Calu3 (cell line): ENCODE measurements at regions not wholly inside any gene's neighbourhood (a gene's known extent, or its start where the extent isn't known, plus 50 kb on each side); places are given as distances from the start of the nearest gene placed in this dataset.

ENCODE experiments used
- BruUV-seq: library from RNA; stranded (reverse); fragments of 400-500 nt; replicated peaks from 2 replicates; lab custom pipeline; 2021; lab: Mats Ljungman, UMichigan
- CTCF ChIA-PET: fragments of 300-600 bp; sonication (Branson Sonifier 250); formaldehyde crosslinking; loops from one replicate; lab custom pipeline; 2022; ENCODE audit warnings: antibody characterized with exemption; lab: Charles Lee
- DNase-seq: peaks from one replicate; pipeline ENCODE4 v3.0.0; 2022
- H3K27ac Mint-ChIP-seq: one replicate; pipeline ENCODE4 v1.8.0; 2022; ENCODE audit warnings: mixed read lengths; ENCODE audit not compliant: unreplicated experiment
- H3K27me3 Mint-ChIP-seq: one replicate; pipeline ENCODE4 v1.8.0; 2022; ENCODE audit warnings: mixed read lengths; ENCODE audit not compliant: unreplicated experiment
- H3K36me3 Mint-ChIP-seq: one replicate; pipeline ENCODE4 v1.8.0; 2022; ENCODE audit warnings: mild to moderate bottlenecking, moderate library complexity, mixed read lengths; ENCODE audit not compliant: insufficient read depth, unreplicated experiment
- H3K4me1 Mint-ChIP-seq: one replicate; pipeline ENCODE4 v1.8.0; 2022; ENCODE audit warnings: mild to moderate bottlenecking, low read depth, mixed read lengths; ENCODE audit not compliant: unreplicated experiment
- H3K4me3 Mint-ChIP-seq: one replicate; pipeline ENCODE4 v1.8.0; 2022; ENCODE audit warnings: mild to moderate bottlenecking, low read depth, moderate library complexity, mixed read lengths; ENCODE audit not compliant: unreplicated experiment
- H3K9me3 Mint-ChIP-seq: one replicate; pipeline ENCODE4 v1.8.0; 2022; ENCODE audit warnings: low read depth, mixed read lengths; ENCODE audit not compliant: unreplicated experiment
- intact Hi-C: fragments of 100-400 bp; cut with micrococcal nuclease; formaldehyde crosslinking; loops from one replicate; pipeline ENCODE4 v1.10.0; 2022; ENCODE audit not compliant: unreplicated experiment
- TF ChIP-seq, protein P1 (sequence below): fragments of 200-600 bp; IDR thresholded peaks from one replicate; pipeline ENCODE4 v1.8.0; 2022; ENCODE audit warnings: antibody characterized with exemption; ENCODE audit not compliant: unreplicated experiment

DNA sequence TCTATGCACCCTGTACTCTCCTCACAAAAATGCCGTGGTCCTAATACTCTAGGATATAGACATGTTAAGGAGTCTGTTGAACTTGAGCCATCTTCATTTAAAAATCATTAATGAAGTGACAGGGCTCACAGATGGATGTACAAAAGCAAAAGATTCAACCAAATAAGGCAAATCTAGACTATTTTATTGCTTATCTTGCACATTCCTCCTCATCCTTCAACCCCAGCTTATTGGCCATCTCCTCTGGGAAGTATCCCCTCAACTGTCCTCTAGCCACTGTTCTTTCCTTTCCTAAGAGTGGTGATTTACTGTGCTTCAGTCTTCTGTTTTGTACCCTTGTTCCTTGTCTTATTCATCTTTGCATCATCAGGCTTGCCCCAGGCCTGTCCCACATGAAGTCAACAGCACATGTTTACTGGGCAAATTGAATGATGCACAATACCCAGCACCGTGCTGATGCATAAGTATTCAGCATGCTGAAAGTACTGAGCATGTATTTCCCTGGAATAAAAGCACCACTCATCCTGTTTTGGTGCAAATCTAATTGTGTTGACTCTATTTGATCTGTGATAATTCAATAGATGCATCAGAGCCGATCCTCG is 287.3 kb upstream of the CLNK start:
- TF ChIP-seq, protein P1, sequence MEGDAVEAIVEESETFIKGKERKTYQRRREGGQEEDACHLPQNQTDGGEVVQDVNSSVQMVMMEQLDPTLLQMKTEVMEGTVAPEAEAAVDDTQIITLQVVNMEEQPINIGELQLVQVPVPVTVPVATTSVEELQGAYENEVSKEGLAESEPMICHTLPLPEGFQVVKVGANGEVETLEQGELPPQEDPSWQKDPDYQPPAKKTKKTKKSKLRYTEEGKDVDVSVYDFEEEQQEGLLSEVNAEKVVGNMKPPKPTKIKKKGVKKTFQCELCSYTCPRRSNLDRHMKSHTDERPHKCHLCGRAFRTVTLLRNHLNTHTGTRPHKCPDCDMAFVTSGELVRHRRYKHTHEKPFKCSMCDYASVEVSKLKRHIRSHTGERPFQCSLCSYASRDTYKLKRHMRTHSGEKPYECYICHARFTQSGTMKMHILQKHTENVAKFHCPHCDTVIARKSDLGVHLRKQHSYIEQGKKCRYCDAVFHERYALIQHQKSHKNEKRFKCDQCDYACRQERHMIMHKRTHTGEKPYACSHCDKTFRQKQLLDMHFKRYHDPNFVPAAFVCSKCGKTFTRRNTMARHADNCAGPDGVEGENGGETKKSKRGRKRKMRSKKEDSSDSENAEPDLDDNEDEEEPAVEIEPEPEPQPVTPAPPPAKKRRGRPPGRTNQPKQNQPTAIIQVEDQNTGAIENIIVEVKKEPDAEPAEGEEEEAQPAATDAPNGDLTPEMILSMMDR, result no peak
- no peaks in the 10 kb centered on the region for H3K36me3 Mint-ChIP-seq
- no peaks in the 10 kb centered on the region for H3K4me1 Mint-ChIP-seq
- H3K27me3 Mint-ChIP-seq, result peaks cover 31% of the 10 kb centered on the region
- intact Hi-C loops, result no loop called here
- CTCF ChIA-PET, result no interaction called here
- no peaks in the 10 kb centered on the region for H3K9me3 Mint-ChIP-seq
- no peak overlapping the region for H3K4me3 Mint-ChIP-seq
- no peak for DNase-seq
- H3K27ac Mint-ChIP-seq, result no peak overlapping the region
- BruUV-seq, result no TSS peak

DNA sequence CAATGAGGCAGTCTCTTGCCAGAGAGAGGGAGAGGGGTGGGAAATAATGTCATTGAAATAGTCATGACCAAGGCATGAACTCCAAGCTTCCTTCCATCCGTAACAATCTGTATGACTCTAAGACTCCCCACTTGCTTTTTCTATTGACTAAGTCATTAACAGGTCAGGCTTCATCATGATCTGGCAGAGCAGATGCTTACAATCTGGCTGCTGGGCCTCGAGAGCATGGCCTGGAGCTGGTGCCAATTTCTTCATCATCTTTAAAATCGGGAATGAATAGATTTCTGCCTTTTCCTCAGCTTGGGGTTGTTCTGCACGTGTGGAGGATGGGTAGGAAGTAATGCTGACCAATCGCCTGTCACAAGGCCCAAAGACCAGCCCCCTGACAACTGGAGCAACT is 280.6 kb upstream of the CLNK start:
- CTCF ChIA-PET, result no interaction called here
- Mint-ChIP-seq H3K4me3 (no peak overlapping the region), H3K9me3 (no peaks in the 10 kb centered on the region), H3K27me3 (peaks cover 14% of the 10 kb centered on the region), H3K27ac (no peak overlapping the region), H3K36me3 (no peaks in the 10 kb centered on the region), H3K4me1 (no peaks in the 10 kb centered on the region)
- no TSS peak for BruUV-seq
- no peak for DNase-seq
- TF ChIP-seq, protein P1, result no peak
- intact Hi-C loops, result no loop called here

DNA sequence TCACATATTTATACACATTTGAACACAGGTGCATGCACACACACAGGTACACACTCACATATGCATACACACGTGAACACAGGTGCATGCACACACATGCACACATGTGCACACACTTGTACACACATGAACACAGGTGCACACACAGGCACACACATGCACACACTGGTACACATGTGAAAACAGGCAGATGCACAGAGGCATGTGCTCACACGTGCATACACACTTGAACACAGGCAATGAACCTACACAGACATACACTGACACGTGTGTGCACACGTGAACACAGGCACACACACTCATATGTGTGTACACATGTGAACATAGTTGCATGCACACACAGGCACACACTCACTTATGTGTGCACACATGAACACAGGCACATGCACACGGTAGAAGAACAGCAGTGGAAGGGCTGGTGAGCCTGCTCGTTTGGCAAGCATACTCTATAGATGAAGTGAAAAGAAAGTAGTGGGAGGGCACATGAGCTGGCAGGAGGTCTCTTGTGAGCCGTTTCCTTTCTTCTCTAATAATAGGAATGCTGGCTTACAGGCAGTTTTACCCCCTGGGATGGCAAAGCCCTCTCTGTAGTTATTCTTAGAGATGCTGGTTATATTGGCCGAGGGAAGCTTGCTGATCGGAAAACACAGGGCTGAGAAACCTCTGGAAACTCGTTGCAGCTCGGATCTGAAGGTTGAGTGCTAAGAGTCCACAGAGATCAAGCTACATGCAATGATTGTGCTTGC is 279.6 kb upstream of the CLNK start:
- Mint-ChIP-seq H3K27ac (no peak overlapping the region), H3K36me3 (no peaks in the 10 kb centered on the region), H3K9me3 (no peaks in the 10 kb centered on the region), H3K27me3 (peaks cover 5% of the 10 kb centered on the region), H3K4me3 (no peak overlapping the region), H3K4me1 (no peaks in the 10 kb centered on the region)
- BruUV-seq, result no TSS peak
- no peak for DNase-seq
- TF ChIP-seq, protein P1, result no peak
- intact Hi-C loops, result no loop called here
- CTCF ChIA-PET, result no interaction called here

DNA sequence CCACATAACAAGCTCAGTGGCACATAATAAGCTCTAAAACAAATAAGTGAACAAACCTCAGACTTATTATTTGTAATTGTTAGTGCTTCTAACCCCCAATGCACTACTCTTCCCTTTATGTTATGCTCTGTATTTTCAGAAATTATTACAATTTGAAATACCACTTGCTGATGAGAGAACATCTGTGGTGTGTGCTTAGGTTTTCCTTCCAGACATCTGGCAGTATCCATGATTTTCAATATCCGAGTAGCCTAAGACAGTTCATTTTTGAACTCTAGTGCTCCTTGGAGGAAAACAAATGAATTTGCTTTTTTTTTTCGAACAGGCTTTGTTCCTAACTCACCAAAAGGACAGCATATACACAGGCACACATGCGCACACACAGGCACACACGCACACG is 278.7 kb upstream of the CLNK start:
- intact Hi-C loops, result no loop called here

More for the DNA sequence above, 278.7 kb upstream of the CLNK start:
- H3K27ac Mint-ChIP-seq, result no peak overlapping the region
- no peak overlapping the region for H3K4me3 Mint-ChIP-seq
- H3K9me3 Mint-ChIP-seq, result no peaks in the 10 kb centered on the region
- no peaks in the 10 kb centered on the region for H3K36me3 Mint-ChIP-seq
- no peaks in the 10 kb centered on the region for H3K4me1 Mint-ChIP-seq
- CTCF ChIA-PET, result interaction anchor here (0.7 kb wide), 1 partner anchor 46 kb away, joined by 3 read pairs; no protein-coding TSS in a partner anchor
- no TSS peak for BruUV-seq
- peaks cover 9% of the 10 kb centered on the region for H3K27me3 Mint-ChIP-seq
- no peak for DNase-seq
- TF ChIP-seq, protein P1, result no peak
